B cell (primary cell): ENCODE measurements at regions not wholly inside any gene's neighbourhood (a gene's known extent, or its start where the extent isn't known, plus 50 kb on each side); places are given as distances from the start of the nearest gene placed in this dataset.

Experiments
- ATAC-seq: fragments of 200-7000 bp; cut with Tn5 transposase; one replicate; pipeline ENCODE4 v1.10.0; 2021; ENCODE audit warnings: low read depth, mild to moderate bottlenecking, moderate number of reproducible peaks, moderate library complexity
- CTCF ChIA-PET: fragments of 350-600 bp; sonication (Branson Sonifier 250); formaldehyde crosslinking; loops from one replicate; lab custom pipeline; 2021; ENCODE audit warnings: antibody characterized with exemption, inconsistent platforms; lab: Charles Lee
- POLR2A ChIA-PET: fragments of 350-600 bp; sonication (Branson Sonifier 250); formaldehyde crosslinking; loops from one replicate; lab custom pipeline; 2021; ENCODE audit warnings: antibody characterized with exemption; lab: Charles Lee
- DNase-seq: peaks from one replicate; pipeline ENCODE4 v3.0.0; 2013
- H2AFZ ChIP-seq: 2 replicates; pipeline ENCODE4 v1.6.1; 2012; ENCODE audit warnings: mild to moderate bottlenecking, low read depth, low read length; ENCODE audit not compliant: insufficient read depth, poor library complexity, severe bottlenecking
- H3K27ac ChIP-seq, 2 donors: 1 replicate in 1 of 2; 2 replicates in 1 of 2; pipeline ENCODE4 v1.5.1; 2012 to 2013; ENCODE audit warnings: low read length in 2 of 2, mild to moderate bottlenecking in 2 of 2, moderate library complexity in 1 of 2
- H3K27me3 ChIP-seq, 4 experiments: fragments of 200-600 bp in 1 of 4; sonication (generic) in 1 of 4; replicated peaks in 1 of 4; 1 replicate in 2 of 4; 2 replicates in 2 of 4; pipeline versions ENCODE4 v1.6.1 to v1.7.0; 2013 to 2016; ENCODE audit warnings: low read length in 3 of 4, mild to moderate bottlenecking in 2 of 4, mixed read lengths in 1 of 4, moderate library complexity in 1 of 4; ENCODE audit not compliant: insufficient read depth in 4 of 4, control insufficient read depth in 3 of 4; ENCODE audit errors: control extremely low read depth in 1 of 4
- H3K36me3 ChIP-seq, 2 experiments: replicated peaks in 1 of 2; 1 replicate in 1 of 2; 2 replicates in 1 of 2; pipeline versions ENCODE4 v1.6.1 to v1.7.1; 2013; ENCODE audit warnings: low read length in 1 of 2; ENCODE audit not compliant: insufficient read depth in 2 of 2, control insufficient read depth in 1 of 2; ENCODE audit errors: control extremely low read depth in 1 of 2, extremely low read depth in 1 of 2
- H3K4me1 ChIP-seq, 2 donors: fragments of 200-600 bp in 1 of 2; sonication (generic) in 1 of 2; 1 replicate in 1 of 2; 2 replicates in 1 of 2; pipeline versions ENCODE4 v1.5.1 to v1.6.1; 2013 to 2017; ENCODE audit warnings: low read length in 2 of 2; ENCODE audit not compliant: control insufficient read depth in 2 of 2, insufficient read depth in 2 of 2
- H3K4me2 ChIP-seq: replicated peaks from 2 replicates; pipeline ENCODE3; 2012; ENCODE audit warnings: mild to moderate bottlenecking, low read depth, low read length; ENCODE audit not compliant: poor library complexity, severe bottlenecking
- H3K4me3 ChIP-seq, 5 experiments: fragments of 200-600 bp in 1 of 5; sonication (generic) in 1 of 5; 1 replicate in 3 of 5; 2 replicates in 2 of 5; pipeline versions ENCODE4 v1.5.1 to v1.7.0; 2011 to 2016; ENCODE audit warnings: low read length in 4 of 5, mild to moderate bottlenecking in 4 of 5, low read depth in 2 of 5, control low read depth in 1 of 5, moderate library complexity in 1 of 5; ENCODE audit not compliant: insufficient read depth in 1 of 5; ENCODE audit errors: control extremely low read depth in 1 of 5, extremely low read depth in 1 of 5
- H3K79me2 ChIP-seq: fragments of 200-600 bp; sonication (generic); one replicate; pipeline ENCODE4 v1.6.0; 2016; ENCODE audit warnings: low read length; ENCODE audit not compliant: control insufficient read depth, insufficient read depth
- H3K9ac ChIP-seq: fragments of 200-600 bp; sonication (generic); 2 replicates; pipeline ENCODE4 v1.6.1; 2017; ENCODE audit warnings: mild to moderate bottlenecking, low read length, moderate library complexity
- H3K9me3 ChIP-seq, 3 donors: one replicate each; pipeline versions ENCODE4 v1.6.1 to v1.7.1; 2013; ENCODE audit warnings: low read length in 2 of 3; ENCODE audit not compliant: control insufficient read depth in 2 of 3, insufficient read depth in 1 of 3; ENCODE audit errors: control extremely low read depth in 1 of 3
- H4K20me1 ChIP-seq: 2 replicates; pipeline ENCODE4 v1.6.0; 2012; ENCODE audit warnings: mild to moderate bottlenecking, low read length; ENCODE audit not compliant: insufficient read depth, control insufficient read depth, poor library complexity, severe bottlenecking
- H3K27ac Mint-ChIP-seq: one replicate; pipeline ENCODE4 v1.8.0; 2021; ENCODE audit warnings: mixed read lengths
- H3K27me3 Mint-ChIP-seq: one replicate; pipeline ENCODE4 v1.8.0; 2021; ENCODE audit warnings: mixed read lengths
- H3K4me1 Mint-ChIP-seq: one replicate; pipeline ENCODE4 v1.8.0; 2021; ENCODE audit warnings: mixed read lengths
- H3K4me3 Mint-ChIP-seq: one replicate; pipeline ENCODE4 v1.8.0; 2021; ENCODE audit warnings: mixed read lengths
- H3K9me3 Mint-ChIP-seq: one replicate; pipeline ENCODE4 v1.8.0; 2022; ENCODE audit warnings: mixed read lengths; ENCODE audit not compliant: insufficient read depth
- EZH2 ChIP-seq: IDR thresholded peaks from 2 replicates; pipeline ENCODE4 v1.6.1; 2012; ENCODE audit warnings: borderline replicate concordance, low read depth, mild to moderate bottlenecking, moderate library complexity, low read length; ENCODE audit not compliant: insufficient read depth, poor library complexity, severe bottlenecking
- WGBS: methylation state at CpG from one replicate; pipeline ENCODE4 v1.1.5; 2013; ENCODE audit warnings: missing lambda C conversion rate; ENCODE audit not compliant: insufficient coverage; 5-methylcytosine and 5-hydroxymethylcytosine counted together
- intact Hi-C: fragments of 100-400 bp; cut with micrococcal nuclease; formaldehyde crosslinking; loops from one replicate; pipeline ENCODE4 v1.10.0; 2022
- TF ChIP-seq, protein P1 (sequence below): fragments of 200-600 bp; IDR thresholded peaks from one replicate; pipeline ENCODE4 v1.8.0; 2022; ENCODE audit warnings: antibody characterized with exemption, mild to moderate bottlenecking

DNA sequence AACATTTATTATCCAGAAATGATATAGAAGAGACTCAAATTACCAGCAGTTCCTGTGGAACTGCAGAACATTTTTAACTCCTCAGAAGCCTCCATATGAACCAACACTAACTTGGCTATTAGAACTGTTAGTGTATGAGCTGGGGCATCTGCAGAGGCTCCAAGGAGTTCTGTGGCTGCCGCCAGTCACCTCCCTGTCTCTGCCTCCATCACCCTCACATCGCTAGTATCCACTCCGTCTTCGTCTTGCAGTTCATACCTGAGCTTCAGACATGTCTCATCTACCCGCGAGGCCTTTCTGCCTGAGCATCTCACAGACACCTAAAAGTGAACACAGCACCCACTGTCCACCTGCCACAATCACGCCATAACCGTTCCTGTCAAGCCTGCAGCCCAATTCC lies 89.5 kb upstream of the CST7 start:
- TF ChIP-seq, protein P1, sequence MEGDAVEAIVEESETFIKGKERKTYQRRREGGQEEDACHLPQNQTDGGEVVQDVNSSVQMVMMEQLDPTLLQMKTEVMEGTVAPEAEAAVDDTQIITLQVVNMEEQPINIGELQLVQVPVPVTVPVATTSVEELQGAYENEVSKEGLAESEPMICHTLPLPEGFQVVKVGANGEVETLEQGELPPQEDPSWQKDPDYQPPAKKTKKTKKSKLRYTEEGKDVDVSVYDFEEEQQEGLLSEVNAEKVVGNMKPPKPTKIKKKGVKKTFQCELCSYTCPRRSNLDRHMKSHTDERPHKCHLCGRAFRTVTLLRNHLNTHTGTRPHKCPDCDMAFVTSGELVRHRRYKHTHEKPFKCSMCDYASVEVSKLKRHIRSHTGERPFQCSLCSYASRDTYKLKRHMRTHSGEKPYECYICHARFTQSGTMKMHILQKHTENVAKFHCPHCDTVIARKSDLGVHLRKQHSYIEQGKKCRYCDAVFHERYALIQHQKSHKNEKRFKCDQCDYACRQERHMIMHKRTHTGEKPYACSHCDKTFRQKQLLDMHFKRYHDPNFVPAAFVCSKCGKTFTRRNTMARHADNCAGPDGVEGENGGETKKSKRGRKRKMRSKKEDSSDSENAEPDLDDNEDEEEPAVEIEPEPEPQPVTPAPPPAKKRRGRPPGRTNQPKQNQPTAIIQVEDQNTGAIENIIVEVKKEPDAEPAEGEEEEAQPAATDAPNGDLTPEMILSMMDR: no peak
- no peak for TF ChIP-seq EZH2
- intact Hi-C loops: no loop called here
- H3K27ac ChIP-seq: no peak overlapping the region
- WGBS: 90% methylated on average over 8 of the region's 8 CpGs
- H3K27me3 ChIP-seq: peaks cover 0 to 2% (median 0%) of the 10 kb centered on the region in 4 experiments
- peaks cover 15% of the 10 kb centered on the region for H3K27me3 Mint-ChIP-seq
- ChIA-PET CTCF (no interaction called here), POLR2A (no interaction called here)
- peaks cover 11% of the 10 kb centered on the region for H3K9me3 Mint-ChIP-seq
- H3K4me1 Mint-ChIP-seq: no peaks in the 10 kb centered on the region
- no peaks in the 10 kb centered on the region for H3K36me3 ChIP-seq
- no peak overlapping the region for H3K4me3 Mint-ChIP-seq
- H3K9ac ChIP-seq: no peak overlapping the region
- no peaks in the 10 kb centered on the region for H4K20me1 ChIP-seq
- no peak overlapping the region for H3K4me2 ChIP-seq
- H3K9me3 ChIP-seq: peaks cover 0 to 38% (median 7%) of the 10 kb centered on the region in 3 donors
- H3K4me3 ChIP-seq: no peak overlapping the region
- H3K27ac Mint-ChIP-seq: no peak overlapping the region
- no peaks in the 10 kb centered on the region for H3K79me2 ChIP-seq
- ATAC-seq (no peak), DNase-seq (no peak)
- H3K4me1 ChIP-seq: no peaks in the 10 kb centered on the region
- H2AFZ ChIP-seq: no peak overlapping the region

- Histone ChIP-seq H3K4me1 (no peaks in the 10 kb centered on the region), H3K4me3 (no peak overlapping the region), H3K9ac (no peak overlapping the region), H3K36me3 (no peaks in the 10 kb centered on the region), H3K27ac (no peak overlapping the region), H4K20me1 (no peaks in the 10 kb centered on the region), H3K4me2 (no peak overlapping the region), H3K27me3 (peaks cover 0 to 2% (median 0%) of the 10 kb centered on the region in 4 experiments), H3K9me3 (peaks cover 1 to 50% (median 22%) of the 10 kb centered on the region in 3 donors), H3K79me2 (no peaks in the 10 kb centered on the region), H2AFZ (no peak overlapping the region)
- WGBS: 91% methylated on average over 4 of the region's 4 CpGs
- DNase-seq (no peak), ATAC-seq (no peak)
- H3K9me3 Mint-ChIP-seq: peaks cover 14% of the 10 kb centered on the region
- peaks cover 15% of the 10 kb centered on the region for H3K27me3 Mint-ChIP-seq
- intact Hi-C loops: no loop called here
- ChIA-PET POLR2A (no interaction called here), CTCF (no interaction called here)
- no peak overlapping the region for H3K27ac Mint-ChIP-seq
- H3K4me3 Mint-ChIP-seq: no peak overlapping the region
- H3K4me1 Mint-ChIP-seq: no peaks in the 10 kb centered on the region
- TF ChIP-seq EZH2: no peak
- TF ChIP-seq, protein P1: no peak
Measured at GRCh38 chr20:24862186-24862585, 86.9 kb upstream of the CST7 start.
